ENCODE measurements at regions not wholly inside any gene's neighbourhood (a gene's known extent, or its start where the extent isn't known, plus 50 kb on each side); places are given as distances from the start of the nearest gene placed in this dataset.

DNA sequence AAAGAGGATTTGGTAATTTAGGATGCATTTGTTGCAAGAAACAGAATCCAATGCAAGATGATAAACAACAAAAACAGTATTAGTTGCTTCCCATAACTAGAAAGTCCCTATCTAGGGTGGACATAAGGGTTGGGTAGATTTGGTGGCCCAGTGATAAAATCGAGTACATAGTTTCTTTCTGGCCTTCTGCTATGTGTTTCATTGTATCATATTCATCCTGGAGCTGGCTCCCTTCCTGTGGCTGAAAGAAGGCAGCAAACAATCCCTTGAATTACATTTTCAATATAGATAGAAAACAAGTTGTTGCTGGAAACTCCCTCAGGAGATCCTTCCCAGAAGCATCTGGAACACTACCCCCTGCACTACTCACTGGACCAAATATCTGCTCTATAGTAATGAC lies 135.1 kb downstream of the ID4 start:
- no peak for DNase-seq (ENCODE audit: extremely low read depth in 1 of 2, low read depth in 1 of 2)

DNA sequence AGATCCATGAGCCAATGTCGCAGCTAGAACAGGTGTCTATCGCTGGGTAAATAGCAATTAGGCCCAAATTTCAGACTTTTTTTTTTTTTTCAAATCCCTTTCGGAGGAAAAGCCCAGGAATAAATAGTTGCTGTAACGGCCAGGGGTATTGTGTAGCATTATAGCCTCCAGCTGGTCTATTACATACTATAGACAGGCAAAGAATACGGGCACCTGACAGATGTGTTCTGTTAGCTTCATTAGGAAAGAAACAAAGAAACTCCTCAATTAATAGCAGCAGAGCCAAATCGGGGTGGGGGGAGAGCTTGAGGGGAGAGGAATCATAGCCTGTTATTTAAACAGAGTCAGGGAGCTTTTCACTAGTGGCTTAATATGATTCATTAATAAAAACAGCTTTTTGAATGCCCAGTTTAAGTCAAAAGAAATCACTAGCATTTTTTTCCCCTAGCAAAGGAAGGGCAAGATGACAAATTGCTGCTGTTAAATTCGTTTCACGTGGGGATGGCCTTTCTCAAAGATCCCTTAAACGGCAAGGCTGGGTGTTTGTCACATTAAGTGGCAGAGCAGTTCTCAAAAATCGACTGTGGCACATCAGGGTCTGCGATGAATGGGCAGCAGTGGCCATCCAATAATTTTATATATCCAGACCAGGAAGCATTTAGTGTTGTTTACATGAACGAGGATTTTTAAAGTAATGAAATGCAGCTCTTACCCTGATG lies 139.4 kb downstream of the ID4 start:
- DNase-seq (ENCODE audit: extremely low read depth in 1 of 2, low read depth in 1 of 2): no peak

DNA sequence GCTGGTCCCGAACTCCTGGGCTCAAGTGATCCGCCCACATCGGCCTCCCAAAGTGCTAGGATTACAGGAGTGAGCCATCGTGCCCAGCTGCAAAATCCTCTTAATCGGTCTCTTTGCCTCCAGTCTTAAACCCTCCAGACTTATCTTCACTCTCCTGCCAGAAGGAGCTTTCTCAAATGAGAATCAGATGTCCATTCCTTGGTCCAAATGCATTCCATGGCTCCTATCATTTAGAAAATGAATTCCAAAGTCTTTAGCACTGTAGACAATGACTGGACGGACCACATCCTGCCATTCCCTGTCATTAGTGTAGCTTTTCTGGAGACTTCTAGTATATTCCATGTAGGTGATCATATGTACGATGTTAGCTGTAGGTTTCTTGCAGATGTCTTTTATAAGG lies 141.9 kb downstream of the ID4 start:
- no peak for DNase-seq (ENCODE audit: extremely low read depth in 1 of 2, low read depth in 1 of 2)

DNA sequence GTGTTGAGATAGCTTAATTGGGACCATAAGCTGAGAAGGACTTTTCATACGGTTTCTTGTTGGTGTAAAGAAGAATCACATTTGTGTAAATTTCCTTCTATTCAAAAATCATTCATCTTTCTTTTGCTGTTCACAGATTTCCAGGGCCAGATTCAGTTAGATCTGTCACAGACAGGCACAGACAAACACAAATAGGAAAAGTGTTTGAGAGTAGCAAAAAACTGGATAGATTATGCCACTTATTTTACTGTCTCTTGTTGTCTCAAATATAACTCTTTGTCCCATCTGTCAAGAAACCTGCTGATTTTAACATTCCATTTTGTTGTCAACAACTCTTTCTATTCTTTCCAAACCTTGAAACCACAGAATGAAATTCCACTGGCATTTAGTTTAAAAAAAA lies 142.8 kb downstream of the ID4 start:
- no peak for DNase-seq (ENCODE audit: extremely low read depth in 1 of 2, low read depth in 1 of 2)

DNA sequence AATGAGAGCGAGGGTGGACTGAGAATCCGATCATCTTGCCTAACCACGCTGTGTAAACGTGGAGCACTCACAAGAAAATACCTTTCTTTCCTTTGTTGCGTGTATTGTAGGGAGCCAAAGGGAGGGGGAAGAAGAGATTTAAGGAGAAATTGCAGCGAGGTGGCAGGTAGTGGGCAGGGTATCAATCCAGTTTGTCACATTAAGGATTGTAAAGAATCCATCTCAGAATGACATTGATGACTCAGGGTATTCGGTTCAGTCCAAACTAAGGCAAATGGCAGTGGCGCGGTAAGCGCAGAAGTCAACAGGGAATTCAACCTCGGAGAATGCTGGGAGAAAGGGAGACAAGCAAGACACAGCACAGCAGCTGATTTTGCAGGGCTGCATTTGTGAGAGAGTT lies 146.2 kb downstream of the ID4 start:
- DNase-seq (ENCODE audit: extremely low read depth in 1 of 2, low read depth in 1 of 2): no peak

DNA sequence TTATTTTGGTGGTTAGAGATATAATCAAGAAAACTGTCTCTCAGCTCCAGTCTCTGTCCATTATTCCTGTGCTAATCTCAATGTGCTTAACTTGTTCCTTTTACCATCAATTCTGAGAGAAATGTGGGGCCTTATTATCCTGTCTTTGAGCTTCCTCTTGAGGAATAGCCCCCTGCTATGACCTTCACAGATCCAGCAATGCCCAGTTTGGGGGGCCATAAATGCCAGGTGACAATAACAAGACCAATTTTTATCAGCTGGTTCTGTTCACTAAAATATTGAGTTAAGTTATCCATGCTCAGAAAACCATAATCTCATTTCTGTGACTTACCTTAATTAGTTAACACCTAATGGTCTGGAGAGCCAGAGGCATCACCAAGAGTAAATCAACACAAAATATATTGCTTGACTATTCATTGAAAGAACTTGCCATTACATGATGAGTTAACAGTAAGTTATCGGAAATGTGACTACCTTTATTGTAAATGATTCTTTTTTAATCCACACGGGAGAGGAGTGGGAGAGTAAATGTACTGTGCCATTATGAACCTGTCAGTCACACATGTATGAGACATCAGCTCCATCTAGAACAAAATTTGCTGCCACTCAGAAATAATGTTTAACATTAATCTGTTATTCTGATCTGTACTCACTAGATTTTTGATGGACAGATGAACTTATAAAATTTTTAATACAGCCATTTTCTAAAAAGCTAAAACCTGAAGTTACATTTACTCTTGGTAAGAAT lies 149.7 kb downstream of the ID4 start:
- DNase-seq (ENCODE audit: extremely low read depth in 1 of 2, low read depth in 1 of 2): no peak

DNA sequence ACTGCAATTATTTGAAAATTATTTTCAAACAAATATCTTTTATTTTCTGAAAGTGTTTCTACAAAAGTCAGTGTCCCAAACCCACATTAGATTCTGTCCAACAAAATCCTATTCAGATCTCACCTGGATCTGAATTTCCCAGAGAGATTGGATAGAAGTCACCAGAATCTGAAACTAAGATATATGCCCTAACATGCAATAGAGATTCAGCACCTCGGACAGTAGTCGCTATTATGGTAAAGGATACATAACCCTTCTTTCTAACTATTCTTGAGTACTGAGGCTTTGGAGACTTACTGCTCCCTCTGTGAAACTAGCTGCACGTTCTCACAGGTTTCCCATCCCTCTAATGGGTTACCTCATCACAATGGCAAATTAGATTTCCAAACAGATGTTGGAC lies 151.4 kb downstream of the ID4 start:
- no peak for DNase-seq (ENCODE audit: extremely low read depth in 1 of 2, low read depth in 1 of 2)

DNA sequence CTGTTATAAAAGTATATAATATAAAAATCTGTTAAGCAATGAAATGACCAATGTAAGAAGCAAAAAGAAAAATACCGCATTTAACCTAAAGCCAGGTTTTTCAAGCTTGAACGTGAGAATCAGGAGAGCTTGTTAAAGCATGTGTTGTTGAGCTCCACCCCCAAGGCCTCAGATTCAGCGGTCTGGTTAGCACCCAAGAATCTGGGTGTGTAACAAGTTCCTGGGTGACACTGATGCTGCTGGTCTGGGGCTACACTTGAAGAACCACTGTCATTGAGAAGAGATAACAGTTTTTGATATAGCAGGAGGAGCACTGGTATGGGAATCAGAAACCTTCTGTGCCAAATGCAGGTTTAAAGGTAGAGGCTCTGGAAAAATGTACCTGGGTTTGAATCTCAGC lies 154.0 kb downstream of the ID4 start:
- DNase-seq (ENCODE audit: extremely low read depth in 1 of 2, low read depth in 1 of 2): no peak

DNA sequence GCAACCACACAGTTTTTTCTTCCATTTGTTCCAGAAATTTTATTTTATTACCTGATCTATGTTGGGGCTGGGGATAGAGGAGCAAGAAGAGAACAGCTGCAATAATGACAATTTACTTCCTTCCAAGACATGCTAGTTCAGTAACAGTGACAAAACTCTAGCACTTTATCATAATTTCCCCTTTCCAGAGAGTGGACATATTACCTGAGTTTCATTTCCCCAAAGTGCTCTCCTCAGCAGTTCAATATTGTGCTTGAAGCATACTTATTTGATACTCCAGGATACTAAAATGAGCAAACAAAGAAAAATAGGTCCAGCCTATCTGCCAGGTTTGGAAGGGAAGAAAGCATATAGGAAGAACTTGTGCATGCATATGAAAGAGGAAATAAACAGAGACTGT lies 157.7 kb downstream of the ID4 start:
- DNase-seq (ENCODE audit: extremely low read depth in 1 of 2, low read depth in 1 of 2): no peak

DNA sequence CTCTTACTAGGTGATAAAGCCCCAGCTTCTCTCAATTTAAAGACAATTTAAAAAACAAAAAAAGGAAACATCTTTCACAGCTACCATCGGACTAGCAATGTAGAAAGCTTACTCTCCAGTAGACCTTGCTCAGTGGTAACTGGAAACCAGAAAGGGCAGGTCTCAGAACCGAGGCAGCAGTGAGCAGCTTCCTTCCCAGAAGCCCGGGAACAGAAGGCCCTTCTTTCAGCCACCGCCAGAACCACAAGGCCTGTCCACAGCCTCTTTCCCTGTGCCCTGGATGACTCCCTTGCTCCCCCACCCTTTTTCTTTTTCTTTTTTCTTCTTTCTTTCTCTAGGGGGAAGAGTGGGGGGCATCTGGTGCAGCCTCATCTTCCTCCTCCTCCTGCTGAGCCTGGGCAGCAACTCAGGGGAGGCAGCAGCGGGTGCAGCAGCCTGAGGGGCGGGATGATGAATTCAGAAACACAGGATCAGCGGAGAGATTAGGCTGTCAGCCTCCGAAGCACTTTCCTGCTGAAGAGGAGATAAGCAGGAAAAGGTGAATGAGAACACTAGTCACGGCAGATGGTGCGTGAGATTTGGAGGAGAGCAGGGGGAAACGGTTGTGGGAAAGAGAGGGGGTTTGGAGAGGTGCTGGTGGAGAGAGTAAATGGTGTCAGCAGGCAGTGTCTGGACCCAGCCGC lies 158.5 kb downstream of the ID4 start:
- DNase-seq (ENCODE audit: extremely low read depth in 1 of 2, low read depth in 1 of 2): no peak

DNA sequence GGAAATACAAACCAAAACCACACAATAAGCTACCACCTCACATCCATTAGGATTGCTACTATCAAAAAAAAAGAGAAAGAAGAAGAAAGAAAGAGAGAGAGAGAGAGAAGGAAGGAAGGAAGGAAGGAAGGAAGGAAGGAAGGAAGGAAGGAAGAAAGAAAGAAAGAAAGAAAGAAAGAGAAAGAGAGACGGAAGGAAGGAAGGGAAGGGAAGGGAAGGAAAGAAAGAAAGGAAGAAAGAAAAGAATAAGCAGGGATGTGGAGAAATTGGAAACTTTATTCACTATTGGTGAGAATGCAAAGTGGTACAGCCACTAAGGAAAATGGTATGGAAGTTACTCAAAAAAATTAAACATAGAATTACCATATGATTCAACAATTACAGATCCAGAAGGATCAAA lies 159.9 kb downstream of the ID4 start:
- no peak for DNase-seq (ENCODE audit: extremely low read depth in 1 of 2, low read depth in 1 of 2)

DNA sequence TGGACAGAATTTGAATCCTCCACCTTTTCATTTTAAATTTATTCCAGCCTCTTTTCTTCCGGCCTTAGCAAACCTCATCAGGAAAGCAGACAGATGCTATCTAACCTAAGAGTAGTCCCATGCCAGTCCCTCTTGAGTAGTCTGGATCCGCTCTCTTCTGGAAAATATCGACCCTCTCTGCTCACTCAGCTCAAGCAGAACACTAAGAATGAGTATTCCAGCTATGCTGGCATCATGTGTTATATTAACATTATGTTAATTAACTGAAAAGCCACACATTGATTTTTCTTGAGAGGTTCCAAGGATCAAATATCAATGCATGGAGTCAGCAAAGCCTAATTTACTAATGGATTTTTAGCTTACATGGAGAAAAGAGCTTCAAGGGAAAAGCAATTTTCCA lies 161.4 kb downstream of the ID4 start:
- no peak for DNase-seq (ENCODE audit: extremely low read depth in 1 of 2, low read depth in 1 of 2)

DNA sequence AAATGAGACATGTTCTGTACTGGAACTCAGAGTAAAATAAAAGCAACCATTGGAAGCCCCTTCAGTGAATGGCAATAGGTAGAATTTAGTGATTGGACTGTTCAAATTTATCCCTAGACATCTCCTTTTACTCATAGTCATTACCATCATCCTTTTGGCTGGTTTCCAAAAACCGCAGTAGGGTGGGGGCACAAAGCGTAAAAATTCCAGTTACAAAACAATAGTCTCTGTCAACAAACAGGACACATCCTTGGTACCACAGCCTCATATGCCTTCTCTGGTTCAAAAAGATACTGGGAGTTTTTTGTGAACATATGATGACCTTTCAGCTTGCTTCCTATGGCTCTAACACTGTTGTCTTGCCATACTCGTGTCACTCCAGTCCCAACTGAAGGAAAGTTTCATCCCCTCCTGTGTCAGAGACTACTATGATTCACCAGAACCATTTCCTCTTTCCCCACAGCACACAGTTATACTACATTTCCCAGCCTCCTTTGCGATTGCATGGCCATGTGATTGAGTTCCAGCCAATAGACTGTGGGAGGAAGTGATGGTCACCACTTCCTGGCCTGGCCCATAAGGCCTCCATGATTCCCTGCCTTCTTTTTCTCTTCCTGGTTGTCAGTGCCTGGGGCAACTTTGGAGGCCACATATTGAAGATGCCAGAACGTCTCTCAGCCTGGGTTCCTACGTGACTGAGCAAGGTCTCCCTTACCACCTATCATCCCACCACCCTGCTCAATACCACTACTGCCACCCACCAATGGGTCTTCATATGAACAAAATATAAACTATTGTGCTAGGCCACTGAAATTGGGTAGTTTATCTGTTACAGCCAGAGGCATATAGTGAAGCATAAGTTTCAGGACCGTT lies 162.4 kb downstream of the ID4 start:
- no peak for DNase-seq (ENCODE audit: extremely low read depth in 1 of 2, low read depth in 1 of 2)

DNA sequence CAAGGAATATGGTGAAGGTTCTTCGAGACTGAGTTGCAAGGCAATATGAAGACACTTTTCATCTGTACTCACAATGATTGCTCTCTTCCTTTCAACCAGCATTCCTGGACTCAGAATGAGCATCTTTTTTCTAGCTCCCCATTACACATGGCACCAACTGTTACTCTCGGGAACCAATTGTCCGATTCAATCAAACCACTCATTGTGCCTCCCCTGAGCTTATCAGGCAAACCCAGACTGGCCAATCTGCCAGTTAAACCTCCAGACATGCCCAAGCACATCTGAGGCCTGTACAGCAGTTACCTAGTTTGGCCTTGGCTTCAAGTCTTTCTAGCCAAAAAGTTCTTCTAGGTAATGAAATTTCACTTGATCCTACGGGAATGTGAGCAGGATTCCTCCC lies 164.1 kb downstream of the ID4 start:
- no peak for DNase-seq (ENCODE audit: extremely low read depth in 1 of 2, low read depth in 1 of 2)

DNA sequence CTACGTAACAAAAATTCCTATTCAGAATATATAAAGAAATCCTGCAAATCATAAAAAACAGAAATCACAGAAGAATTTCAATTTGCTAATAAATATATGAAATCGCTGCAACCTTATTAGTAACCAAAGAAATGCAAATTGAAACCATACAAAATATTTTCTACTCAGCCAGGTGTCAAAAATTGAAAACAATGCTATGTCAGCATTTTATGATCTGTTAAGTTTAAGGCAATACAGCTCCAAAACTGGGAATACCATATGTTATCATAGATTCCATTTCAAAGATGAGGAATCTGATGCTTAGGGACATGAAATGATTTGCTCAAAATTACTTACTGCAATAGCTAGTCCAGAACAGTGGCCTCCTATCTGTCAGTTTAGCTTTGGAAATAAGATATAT lies 168.9 kb downstream of the ID4 start:
- DNase-seq (ENCODE audit: extremely low read depth in 1 of 2, low read depth in 1 of 2): no peak

DNA sequence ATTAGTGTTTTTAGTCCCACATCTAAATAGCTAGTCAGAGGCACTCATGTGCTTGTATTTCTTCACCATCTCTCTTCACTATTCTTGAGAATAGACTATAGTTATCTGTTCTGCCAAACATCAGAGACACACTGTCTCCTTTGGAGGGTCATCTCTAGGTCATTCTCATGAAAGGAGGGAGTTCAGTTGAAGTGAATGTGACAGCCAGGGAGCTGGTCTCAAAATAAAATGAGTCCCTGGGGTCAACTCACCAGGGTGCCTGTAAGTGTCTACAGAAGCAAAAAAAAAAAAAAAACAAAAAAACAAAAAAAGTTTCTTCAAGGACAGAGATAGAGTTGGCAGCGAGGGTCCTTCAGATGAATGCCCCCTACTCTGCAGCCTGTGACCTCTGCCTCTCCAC lies 171.0 kb downstream of the ID4 start:
- DNase-seq (ENCODE audit: extremely low read depth in 1 of 2, low read depth in 1 of 2): no peak

DNA sequence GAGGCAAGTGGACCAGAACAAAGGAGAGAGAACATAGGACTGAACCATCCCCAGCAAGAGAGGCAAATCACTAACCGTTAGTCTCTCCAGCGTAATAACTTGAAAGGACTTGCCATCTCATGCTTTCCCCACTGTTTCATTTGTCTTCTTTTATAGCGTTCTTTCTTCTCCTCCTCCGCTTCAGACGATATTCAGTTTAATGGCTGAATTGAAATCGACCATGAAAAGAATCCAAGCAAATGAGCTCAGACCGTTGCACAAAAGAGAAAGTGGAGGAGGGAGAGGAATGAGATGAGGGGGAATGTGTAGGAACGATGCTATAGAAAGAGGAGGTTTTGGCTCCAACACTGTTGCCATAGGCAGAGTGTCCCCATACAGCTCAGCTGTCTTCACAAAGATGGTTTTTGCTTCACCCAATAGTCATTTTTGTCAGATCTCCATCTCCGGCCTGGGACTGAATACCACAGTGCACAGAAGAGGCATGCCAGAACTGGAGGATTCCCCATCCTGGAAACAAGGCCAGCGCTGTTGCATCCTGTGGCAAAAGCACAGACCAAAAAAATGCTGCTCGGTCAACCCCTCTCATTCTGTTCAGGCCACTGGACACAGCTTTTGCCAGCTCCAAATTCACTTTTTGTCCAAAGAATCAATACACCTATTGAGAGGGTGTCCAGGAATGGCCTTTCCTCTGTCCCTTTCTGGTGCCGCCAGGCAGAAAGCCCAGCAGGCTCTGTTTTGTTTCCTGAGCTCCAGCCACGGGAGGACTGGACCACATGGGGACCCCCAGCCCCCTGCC lies 176.1 kb downstream of the ID4 start:
- no peak for DNase-seq (ENCODE audit: extremely low read depth in 1 of 2, low read depth in 1 of 2)

DNA sequence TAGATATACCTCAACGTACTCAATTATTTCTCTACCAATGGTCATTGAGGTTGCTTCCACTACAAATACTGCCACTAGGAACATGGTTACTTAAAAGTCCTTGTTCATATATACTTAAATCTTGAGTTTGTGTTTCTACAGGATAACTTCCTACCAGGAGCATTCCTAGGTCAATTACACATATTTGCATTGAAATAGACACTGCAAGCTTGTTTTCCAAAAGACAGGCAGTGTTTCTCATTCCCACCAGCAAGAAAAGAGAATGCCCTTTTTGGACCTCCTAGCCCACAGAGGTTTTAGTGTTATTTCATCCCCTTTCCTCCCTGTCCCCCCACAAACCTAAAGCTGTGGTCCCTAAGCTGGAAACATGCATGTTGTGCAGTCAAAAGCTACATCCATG lies 177.3 kb downstream of the ID4 start:
- no peak for DNase-seq (ENCODE audit: extremely low read depth in 1 of 2, low read depth in 1 of 2)

DNA sequence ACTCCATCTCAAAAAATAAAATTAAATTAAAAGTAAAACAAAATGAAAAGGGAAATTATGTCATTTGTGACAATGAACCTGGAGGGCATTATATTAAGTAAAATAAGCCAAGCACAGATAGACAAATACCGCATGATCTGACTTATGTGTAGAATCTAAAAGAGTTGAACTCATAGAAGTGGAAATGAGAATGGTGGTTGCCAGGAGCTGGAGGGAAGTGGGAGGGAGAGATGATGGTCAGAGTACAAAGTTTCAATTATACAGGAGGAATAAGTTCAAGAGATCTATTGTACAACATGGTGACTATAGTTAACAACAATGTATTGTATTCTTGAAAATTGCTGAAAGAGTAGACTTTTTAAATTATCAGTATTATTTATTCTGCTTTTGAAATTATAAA lies 183.4 kb downstream of the ID4 start:
- no peak for DNase-seq (ENCODE audit: extremely low read depth in 1 of 2, low read depth in 1 of 2)

DNA sequence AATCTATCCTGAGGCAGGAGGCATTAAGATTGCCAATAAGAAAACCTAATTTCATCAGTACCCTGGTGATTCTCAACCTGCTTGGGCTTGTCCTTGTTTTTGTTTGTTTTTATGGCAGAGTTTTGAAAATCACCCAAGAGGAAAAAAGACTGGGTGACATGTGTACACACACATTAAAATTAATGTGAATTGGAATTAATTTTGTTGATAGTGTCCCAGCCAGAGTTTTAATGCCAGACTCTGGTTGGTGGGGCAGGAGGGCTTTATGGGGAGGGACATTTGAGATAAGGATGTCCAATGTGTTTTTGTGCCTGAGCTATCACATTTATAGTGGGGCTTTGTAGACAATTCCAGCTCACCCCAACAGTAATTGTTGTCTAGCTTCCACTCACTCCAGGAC lies 184.6 kb downstream of the ID4 start:
- DNase-seq (ENCODE audit: extremely low read depth in 1 of 2, low read depth in 1 of 2): no peak

Measured in stimulated activated CD8-positive, alpha-beta memory T cell treated with anti-CD3 and anti-CD28 coated beads, Interleukin-7, amount 100 ng/mL, for 48 hours (primary cell).